ENCODE measurements at regions not wholly inside any gene's neighbourhood (a gene's known extent, or its start where the extent isn't known, plus 50 kb on each side); places are given as distances from the start of the nearest gene placed in this dataset.

DNA sequence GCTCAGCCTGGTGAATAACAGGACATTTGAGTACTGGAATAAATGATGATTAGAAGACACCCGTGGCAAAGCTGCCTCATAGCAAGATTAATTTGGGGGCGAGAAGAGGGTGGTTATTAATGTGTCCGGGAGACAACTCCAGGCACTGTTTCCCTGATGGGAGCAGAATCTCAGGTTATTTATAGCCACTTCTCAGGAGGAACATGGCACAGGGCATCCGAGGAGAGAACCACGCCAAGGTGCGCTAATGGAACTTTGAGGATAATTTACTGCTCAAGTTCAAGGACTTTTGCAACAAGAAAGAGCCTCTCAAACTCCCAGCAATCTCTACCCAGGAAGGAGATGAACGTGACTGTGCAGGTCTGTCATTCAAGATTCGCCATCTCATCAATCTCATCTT is 362.5 kb upstream of the ERCC4 start:
- TF ChIP-seq, protein P1, sequence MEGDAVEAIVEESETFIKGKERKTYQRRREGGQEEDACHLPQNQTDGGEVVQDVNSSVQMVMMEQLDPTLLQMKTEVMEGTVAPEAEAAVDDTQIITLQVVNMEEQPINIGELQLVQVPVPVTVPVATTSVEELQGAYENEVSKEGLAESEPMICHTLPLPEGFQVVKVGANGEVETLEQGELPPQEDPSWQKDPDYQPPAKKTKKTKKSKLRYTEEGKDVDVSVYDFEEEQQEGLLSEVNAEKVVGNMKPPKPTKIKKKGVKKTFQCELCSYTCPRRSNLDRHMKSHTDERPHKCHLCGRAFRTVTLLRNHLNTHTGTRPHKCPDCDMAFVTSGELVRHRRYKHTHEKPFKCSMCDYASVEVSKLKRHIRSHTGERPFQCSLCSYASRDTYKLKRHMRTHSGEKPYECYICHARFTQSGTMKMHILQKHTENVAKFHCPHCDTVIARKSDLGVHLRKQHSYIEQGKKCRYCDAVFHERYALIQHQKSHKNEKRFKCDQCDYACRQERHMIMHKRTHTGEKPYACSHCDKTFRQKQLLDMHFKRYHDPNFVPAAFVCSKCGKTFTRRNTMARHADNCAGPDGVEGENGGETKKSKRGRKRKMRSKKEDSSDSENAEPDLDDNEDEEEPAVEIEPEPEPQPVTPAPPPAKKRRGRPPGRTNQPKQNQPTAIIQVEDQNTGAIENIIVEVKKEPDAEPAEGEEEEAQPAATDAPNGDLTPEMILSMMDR (conservative IDR thresholded peaks at IDR 0.05; ENCODE audit: low read depth, low read length): no peak
- no peak for TF ChIP-seq CEBPB (IDR thresholded peaks at IDR 0.05; ENCODE audit: low read depth, low read length)
- no peak for TF ChIP-seq POLR2A (IDR thresholded peaks at IDR 0.05; ENCODE audit: low read depth, low read length)
- TF ChIP-seq MAZ (IDR thresholded peaks at IDR 0.05; ENCODE audit: borderline replicate concordance, low read depth, low read length): no peak
- TF ChIP-seq, protein P2, sequence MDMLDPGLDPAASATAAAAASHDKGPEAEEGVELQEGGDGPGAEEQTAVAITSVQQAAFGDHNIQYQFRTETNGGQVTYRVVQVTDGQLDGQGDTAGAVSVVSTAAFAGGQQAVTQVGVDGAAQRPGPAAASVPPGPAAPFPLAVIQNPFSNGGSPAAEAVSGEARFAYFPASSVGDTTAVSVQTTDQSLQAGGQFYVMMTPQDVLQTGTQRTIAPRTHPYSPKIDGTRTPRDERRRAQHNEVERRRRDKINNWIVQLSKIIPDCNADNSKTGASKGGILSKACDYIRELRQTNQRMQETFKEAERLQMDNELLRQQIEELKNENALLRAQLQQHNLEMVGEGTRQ (IDR thresholded peaks at IDR 0.05; ENCODE audit: low read depth, low read length): no peak
- no peak for TF ChIP-seq CHD1 (IDR thresholded peaks at IDR 0.05; ENCODE audit: low read depth, low read length)
- TF ChIP-seq SMC3 (IDR thresholded peaks at IDR 0.05; ENCODE audit: low read depth, low read length): no peak
- TF ChIP-seq RCOR1 (IDR thresholded peaks at IDR 0.05; ENCODE audit: insufficient replicate concordance, low read length): no peak

Measured in IMR-90 (cell line).